Keratinocyte (primary cell): ENCODE measurements at regions not wholly inside any gene's neighbourhood (a gene's known extent, or its start where the extent isn't known, plus 50 kb on each side); places are given as distances from the start of the nearest gene placed in this dataset.

ENCODE experiments used
- EZH2 ChIP-seq: IDR thresholded peaks from one replicate; pipeline ENCODE4 v1.6.1; 2012; ENCODE audit warnings: inconsistent platforms, mild to moderate bottlenecking, low read length, moderate library complexity
- TF ChIP-seq, protein P1 (sequence below), 3 experiments: IDR thresholded peaks in 1 of 3; conservative IDR thresholded peaks in 1 of 3; optimal IDR thresholded peaks in 1 of 3; 2 replicates in 2 of 3; 3 replicates in 1 of 3; pipeline versions ENCODE3 to v1.5.1; 2011; ENCODE audit warnings: low read length in 3 of 3, mild to moderate bottlenecking in 3 of 3, moderate library complexity in 2 of 3, control low read depth in 1 of 3, inconsistent platforms in 1 of 3; ENCODE audit not compliant: insufficient read depth in 2 of 3; ENCODE audit errors: extremely low read depth in 1 of 3

- TF ChIP-seq, protein P1, sequence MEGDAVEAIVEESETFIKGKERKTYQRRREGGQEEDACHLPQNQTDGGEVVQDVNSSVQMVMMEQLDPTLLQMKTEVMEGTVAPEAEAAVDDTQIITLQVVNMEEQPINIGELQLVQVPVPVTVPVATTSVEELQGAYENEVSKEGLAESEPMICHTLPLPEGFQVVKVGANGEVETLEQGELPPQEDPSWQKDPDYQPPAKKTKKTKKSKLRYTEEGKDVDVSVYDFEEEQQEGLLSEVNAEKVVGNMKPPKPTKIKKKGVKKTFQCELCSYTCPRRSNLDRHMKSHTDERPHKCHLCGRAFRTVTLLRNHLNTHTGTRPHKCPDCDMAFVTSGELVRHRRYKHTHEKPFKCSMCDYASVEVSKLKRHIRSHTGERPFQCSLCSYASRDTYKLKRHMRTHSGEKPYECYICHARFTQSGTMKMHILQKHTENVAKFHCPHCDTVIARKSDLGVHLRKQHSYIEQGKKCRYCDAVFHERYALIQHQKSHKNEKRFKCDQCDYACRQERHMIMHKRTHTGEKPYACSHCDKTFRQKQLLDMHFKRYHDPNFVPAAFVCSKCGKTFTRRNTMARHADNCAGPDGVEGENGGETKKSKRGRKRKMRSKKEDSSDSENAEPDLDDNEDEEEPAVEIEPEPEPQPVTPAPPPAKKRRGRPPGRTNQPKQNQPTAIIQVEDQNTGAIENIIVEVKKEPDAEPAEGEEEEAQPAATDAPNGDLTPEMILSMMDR (optimal IDR thresholded peaks at IDR 0.05 in 1 of 3, IDR thresholded peaks at IDR 0.05 in 1 of 3, conservative IDR thresholded peaks at IDR 0.05 in 1 of 3; ENCODE audit: extremely low read depth in 1 of 3, insufficient read depth in 2 of 3, low read length in 3 of 3), result no peak
- TF ChIP-seq EZH2, result no peak
Observed at GRCh38 chr1:68889471-68889870, 392.6 kb upstream of the DEPDC1 start.
